Upper lobe of left lung (tissue), 4 donors: ENCODE measurements at regions not wholly inside any gene's neighbourhood (a gene's known extent, or its start where the extent isn't known, plus 50 kb on each side); places are given as distances from the start of the nearest gene placed in this dataset.

Source experiments
- EP300 ChIP-seq, 4 donors: sonication (generic); formaldehyde crosslinking; IDR thresholded peaks; one replicate each; pipeline ENCODE4 v1.5.1; 2017; ENCODE audit warnings: antibody characterized with exemption in 4 of 4, control low read depth in 2 of 4
- POLR2A ChIP-seq, 4 donors: fragments of 450-650 bp; IDR thresholded peaks; one replicate each; pipeline ENCODE4 v1.5.1; 2016 to 2017; ENCODE audit warnings: antibody characterized with exemption in 4 of 4, mild to moderate bottlenecking in 2 of 4
- POLR2AphosphoS5 ChIP-seq, 2 donors: sonication (generic); formaldehyde crosslinking; IDR thresholded peaks; one replicate each; pipeline ENCODE4 v1.5.1; 2017; ENCODE audit warnings: antibody characterized with exemption in 2 of 2
- TF ChIP-seq, protein P1 (sequence below), 6 experiments: fragments of 450-650 bp in 4 of 6; fragments of 200-600 bp in 2 of 6; sonication (generic) in 2 of 6; IDR thresholded peaks; one replicate each; pipeline ENCODE4 v1.5.1; 2016 to 2019; ENCODE audit warnings: antibody characterized with exemption in 6 of 6

DNA sequence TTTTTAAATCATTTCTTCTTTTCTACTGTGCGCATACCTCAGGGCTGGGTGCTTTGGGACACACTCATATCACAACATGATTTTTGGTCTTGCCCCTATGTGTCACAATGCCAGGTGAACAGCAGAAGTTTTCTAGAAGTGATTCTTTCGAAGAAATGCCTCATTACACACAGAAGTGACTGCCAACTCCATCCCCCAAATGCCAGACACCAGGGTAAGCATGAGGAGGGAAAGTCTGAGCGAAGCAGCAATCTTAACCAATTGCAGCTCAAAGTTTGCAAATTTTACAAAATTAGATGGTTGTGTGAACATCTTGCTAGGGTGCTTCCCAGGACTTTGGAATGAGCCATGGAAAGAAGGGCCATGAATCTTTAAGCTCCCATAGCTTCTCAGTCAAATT is 87.3 kb upstream of the PLEKHA5 start:
- TF ChIP-seq, protein P1, sequence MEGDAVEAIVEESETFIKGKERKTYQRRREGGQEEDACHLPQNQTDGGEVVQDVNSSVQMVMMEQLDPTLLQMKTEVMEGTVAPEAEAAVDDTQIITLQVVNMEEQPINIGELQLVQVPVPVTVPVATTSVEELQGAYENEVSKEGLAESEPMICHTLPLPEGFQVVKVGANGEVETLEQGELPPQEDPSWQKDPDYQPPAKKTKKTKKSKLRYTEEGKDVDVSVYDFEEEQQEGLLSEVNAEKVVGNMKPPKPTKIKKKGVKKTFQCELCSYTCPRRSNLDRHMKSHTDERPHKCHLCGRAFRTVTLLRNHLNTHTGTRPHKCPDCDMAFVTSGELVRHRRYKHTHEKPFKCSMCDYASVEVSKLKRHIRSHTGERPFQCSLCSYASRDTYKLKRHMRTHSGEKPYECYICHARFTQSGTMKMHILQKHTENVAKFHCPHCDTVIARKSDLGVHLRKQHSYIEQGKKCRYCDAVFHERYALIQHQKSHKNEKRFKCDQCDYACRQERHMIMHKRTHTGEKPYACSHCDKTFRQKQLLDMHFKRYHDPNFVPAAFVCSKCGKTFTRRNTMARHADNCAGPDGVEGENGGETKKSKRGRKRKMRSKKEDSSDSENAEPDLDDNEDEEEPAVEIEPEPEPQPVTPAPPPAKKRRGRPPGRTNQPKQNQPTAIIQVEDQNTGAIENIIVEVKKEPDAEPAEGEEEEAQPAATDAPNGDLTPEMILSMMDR (IDR thresholded peaks at IDR 0.05) = no peak
- TF ChIP-seq POLR2AphosphoS5 (IDR thresholded peaks at IDR 0.05) = no peak
- no peak for TF ChIP-seq POLR2A (IDR thresholded peaks at IDR 0.05)
- TF ChIP-seq EP300 (IDR thresholded peaks at IDR 0.05) = no peak
